Islet precursor cell (in vitro differentiated cells): ENCODE measurements at regions not wholly inside any gene's neighbourhood (a gene's known extent, or its start where the extent isn't known, plus 50 kb on each side); places are given as distances from the start of the nearest gene placed in this dataset.

ENCODE experiments used
- DNase-seq: peaks from one replicate; pipeline ENCODE4 v3.0.0-alpha.2; 2018

GRCh38 chr7:21160401-21160800 is 267.5 kb upstream of the SP4 start:
- DNase-seq: no peak

- no peak for DNase-seq
Observed at GRCh38 chr7:21167942-21168341, 259.9 kb upstream of the SP4 start.

- DNase-seq: peak; percentile 93
Observed at GRCh38 chr7:21169667-21170580, 258.0 kb upstream of the SP4 start.

DNA sequence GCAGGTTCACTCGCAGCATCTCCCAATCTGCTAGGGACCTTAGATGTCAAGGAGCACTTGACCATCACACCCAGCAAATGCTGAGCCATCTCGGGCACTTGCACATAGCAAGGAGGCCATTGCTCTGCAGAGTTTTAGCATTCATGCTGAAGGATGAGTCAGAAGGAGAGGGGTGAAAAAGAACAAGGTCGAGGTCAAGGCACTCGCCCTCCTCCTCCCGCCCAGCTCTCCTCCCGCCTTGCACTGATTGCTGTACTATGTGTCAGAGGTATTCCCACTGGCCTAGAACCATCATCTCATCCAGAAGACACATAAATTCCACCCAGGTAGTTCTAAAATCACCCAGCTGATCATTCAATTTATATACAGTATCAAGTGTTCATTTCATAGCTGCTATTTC is 255.1 kb upstream of the SP4 start:
- DNase-seq: peak; percentile 59

GRCh38 chr7:21173436-21173835 is 254.4 kb upstream of the SP4 start:
- DNase-seq: no peak

- no peak for DNase-seq
Observed at GRCh38 chr7:21175714-21176113, 252.2 kb upstream of the SP4 start.

DNA sequence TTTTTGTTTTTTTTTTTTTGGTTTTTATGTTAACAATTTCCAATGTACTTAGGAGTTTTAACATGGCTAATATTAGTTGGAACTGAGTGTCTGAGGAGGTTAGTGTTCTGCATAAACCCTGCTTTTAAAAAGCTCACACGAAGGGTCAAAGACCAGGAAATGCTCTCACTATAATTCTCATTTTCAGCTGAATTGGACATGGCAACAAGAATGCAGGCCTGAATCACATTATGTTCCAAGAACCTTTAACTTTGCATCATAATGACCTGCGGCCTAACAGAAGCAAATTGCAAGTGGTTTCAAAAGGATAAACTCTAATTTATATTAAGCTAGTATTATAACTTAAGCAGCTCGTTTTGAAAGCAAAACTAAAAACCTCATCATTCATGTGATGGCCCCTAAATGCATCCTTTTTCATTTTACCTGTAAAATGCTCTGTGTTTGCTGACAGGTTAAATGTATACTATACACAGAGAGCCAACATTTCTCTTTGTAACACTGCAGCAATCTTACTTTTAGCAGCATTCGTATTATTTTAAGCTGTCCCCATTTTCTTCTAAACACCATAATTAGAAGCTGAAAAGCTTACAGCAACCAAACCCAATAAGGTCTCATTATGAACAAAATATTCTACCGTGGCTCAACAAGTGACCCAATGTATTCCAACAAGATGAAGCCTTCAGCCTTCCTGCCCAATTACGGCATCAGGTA is 242.8 kb upstream of the SP4 start:
- no peak for DNase-seq

- DNase-seq: no peak
Observed at GRCh38 chr7:21185653-21186265, 242.1 kb upstream of the SP4 start.

DNA sequence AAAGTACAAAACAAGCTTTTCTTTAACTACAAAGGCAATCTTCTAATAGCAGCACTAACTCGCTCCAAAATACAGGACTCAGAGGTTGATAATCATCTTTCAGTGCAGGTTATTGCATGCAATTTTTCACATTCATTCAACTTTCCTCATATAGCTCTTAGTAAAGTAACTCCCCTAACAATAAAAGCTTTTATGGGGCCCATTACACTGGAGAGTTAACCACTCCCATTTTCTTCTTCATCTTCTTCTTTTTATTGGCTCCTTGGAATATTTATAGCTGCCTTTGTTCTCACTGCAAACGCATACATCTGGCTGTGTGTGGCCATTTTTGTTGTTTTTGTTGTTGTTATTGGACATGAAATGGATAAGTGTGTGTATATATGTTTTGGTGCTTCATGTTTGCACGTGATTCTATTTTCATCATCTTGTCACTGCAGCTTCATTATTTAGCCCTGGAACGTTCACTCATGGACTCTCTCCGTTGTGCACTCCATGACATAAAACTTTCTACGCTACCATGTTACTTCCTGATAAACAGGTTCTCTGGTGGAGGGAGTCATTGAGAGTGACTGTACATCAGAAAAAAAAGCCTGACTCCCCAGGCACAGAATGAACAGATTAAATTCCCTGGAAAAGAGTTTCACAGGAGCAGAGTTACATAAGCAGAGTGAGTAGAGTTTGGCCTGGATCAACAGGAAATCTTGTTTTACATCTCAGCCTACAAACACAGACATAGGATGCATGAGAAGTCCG is 236.4 kb upstream of the SP4 start:
- no peak for DNase-seq

DNA sequence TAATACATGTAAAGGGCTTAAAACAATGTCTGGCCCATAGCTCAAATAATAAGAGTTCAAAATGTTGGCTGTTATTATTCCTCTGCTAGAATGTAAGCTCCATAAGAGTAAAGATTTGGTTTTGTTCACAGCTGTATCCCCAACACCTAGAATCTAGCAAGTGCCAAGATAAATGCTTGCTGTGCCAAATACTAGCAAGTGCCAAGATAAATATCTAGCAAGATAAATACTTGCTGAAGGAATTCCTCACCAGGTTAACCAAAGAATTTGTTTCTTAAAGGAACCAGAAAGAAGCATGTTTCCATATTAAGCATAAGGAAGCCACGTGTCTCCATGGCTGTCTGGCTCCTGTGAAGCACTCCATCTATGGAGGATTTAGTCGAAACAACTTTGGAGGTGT is 235.2 kb upstream of the SP4 start:
- DNase-seq: no peak

- no peak for DNase-seq
Observed at GRCh38 chr7:21193895-21194294, 234.0 kb upstream of the SP4 start.

GRCh38 chr7:21194936-21195335 is 232.9 kb upstream of the SP4 start:
- DNase-seq: no peak

- no peak for DNase-seq
Observed at GRCh38 chr7:21198921-21199320, 229.0 kb upstream of the SP4 start.

DNA sequence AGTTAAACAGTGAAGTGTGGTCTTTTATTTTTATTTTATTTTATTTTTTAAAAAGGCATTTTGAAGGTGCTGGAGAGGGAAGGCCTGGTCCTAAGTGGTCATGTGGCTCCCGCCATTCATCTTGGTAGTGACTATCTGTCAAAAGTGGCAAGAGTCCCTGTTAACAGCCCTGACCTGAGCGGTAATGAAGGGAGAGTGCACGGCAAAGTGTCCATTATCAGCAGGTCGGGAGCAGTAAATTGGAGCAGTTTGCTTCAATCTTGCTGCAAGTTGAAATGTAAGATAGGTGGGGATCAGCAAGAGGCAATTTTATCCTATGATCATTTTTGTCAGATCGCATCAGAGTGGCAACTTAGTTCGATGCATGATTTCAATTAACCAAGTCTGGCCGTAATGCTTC is 227.4 kb upstream of the SP4 start:
- no peak for DNase-seq

DNA sequence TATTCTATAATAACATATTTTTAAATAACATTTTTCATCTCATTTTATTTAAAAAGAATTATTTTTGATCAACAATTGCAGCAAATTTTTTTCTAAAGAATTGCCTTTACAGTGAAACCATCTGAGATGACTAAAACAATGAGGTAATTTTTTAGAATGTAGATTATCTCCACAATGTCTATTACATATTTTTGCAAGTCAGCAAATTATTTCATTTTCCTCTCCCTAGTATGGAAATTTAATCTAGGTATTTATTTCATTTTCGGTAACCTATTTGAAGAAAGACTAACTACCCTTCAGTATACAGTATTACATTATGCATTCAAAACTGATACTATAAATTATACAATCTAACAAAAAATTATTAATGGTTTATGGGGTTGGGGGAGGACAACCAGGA is 213.2 kb upstream of the SP4 start:
- DNase-seq: no peak

DNA sequence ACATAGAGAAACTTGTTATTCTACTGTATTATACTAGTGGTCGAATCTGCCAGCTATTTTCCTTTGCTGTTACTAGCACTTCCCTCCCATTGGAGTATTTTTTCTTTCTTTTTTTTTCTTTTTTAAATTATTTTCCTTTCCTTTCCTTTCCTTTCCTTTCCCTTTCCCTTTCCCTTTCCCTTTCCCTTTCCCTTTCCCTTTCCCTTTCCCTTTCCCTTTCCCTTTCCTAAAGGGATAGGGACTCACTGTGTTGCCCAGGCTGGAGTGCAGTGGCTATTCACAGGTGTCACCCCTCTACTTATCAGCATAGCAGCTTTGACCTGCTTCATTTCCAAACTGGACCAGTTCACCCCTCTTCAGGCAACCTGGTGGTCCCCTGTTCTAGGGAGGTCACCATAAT is 212.6 kb upstream of the SP4 start:
- no peak for DNase-seq

DNA sequence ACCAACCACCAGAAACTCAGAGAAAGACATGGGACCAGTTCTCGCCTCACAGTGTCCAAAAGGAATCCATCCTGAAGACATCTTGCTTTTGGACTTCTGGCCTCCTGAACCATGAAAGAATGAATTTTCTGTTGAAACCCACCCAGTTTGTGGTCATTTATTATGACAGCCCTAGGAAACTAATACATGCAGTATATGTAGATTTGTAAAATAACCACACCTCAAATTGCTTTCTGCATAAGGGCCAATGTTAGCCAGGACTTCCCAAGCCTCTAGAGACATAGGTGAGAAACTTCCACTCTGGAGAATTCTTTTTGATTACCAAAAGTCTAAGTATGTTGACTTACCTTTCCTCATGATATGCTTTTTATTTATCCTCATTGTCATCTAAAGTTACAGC is 210.5 kb upstream of the SP4 start:
- DNase-seq: no peak

DNA sequence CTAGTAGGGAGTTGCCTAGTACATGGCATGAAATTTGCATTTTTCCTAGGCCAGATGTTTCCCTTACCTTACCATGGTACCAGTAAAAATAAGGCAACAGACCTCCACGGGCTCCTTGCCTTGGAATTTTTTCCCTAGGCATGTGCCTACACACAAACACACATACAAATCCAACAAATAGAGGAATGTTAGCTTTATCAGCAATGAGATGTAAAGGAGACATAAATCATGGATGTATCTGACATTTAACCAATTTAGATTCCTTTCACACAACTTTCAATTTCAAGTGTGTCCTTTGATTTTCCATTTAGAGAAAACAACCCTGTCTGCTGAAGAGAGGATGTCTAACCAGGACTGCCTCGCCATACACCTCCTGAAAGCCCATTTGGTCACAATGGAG is 209.7 kb upstream of the SP4 start:
- no peak for DNase-seq

DNA sequence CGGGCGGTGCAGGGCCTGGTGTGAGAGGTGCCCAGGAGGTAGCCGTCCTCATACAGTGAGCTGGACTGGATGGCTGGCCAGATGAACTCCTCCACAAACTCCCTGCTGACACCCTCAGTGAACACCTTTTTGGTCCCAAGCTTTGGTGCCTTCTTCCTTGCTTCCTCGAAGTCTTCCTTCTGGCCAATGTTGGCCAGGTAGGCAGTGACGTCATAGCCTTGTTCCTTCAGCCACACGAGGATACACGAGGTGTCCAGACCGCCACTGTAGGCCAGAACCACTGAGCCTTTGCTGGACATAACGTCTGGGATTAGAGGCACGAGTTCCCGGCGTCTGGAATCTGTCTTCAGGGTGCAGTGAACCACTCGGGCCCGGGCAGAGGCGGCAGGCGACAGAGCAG is 206.8 kb upstream of the SP4 start:
- DNase-seq: no peak

DNA sequence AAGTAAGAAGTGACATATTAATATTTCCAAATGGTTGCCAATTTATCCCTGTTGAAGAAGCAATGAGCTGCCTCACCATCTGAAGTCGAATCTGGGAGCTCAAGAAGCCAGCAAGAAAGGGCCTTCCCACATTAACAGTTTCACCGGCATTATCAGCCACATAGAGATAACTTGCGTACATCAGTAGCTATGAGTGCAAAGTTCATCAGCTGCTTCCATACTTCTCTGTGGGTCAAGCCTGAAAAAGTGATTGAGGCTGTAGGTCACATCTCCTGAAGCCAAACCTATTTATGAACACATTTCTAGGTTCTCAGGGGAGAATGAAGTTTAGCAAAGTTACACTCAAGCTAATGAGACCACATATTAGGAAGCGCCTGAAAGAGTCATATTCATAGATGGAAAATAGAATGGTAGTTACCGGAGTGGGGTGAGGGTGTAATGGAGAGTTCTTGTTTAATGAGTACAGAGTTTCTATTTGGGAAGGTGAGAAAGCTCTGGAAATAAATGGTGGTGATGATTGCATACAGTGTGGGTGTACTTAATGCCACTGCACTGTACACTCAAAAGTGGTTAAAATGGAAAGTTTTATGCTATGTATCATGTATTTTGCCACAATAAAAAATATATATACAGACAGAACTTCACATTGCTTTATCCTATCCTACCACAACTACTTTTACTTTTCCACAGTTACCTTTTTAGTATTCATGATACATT is 189.3 kb upstream of the SP4 start:
- no peak for DNase-seq

DNA sequence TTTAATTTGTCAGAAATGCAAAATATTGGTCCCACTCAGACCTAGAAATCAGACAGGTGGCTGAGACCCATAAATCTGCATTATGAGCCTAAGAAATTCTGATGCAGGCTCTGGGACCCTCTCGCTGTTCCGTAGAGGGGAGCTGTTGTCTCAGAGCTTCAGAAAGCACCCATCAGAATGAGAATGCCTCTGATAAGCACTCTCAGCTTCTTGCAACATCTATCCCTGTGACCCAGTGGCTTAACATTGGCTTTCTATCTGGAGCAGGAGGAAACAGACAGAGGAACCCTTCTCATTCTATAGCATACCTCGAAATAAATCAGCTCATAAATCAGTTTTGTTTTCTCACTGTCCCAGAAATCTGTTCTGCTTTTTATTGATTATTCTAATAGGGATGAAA is 184.6 kb upstream of the SP4 start:
- no peak for DNase-seq

GRCh38 chr7:21251151-21251800 is 176.6 kb upstream of the SP4 start:
- no peak for DNase-seq
